Fibroblast of lung (primary cell): ENCODE measurements at regions not wholly inside any gene's neighbourhood (a gene's known extent, or its start where the extent isn't known, plus 50 kb on each side); places are given as distances from the start of the nearest gene placed in this dataset.

ENCODE experiments used
- DNase-seq, 2 donors: peaks; one replicate each; pipeline versions ENCODE4 v3.0.0 to v3.0.0-alpha.2; 2010; ENCODE audit warnings: low read depth in 2 of 2
- H2AFZ ChIP-seq: 2 replicates; pipeline ENCODE4 v1.5.1; 2012; ENCODE audit warnings: low read length, control low read depth, inconsistent platforms
- H3K27ac ChIP-seq: 2 replicates; pipeline ENCODE4 v1.5.1; 2011; ENCODE audit warnings: low read length, control low read depth; ENCODE audit not compliant: insufficient read depth
- H3K27me3 ChIP-seq: 2 replicates; pipeline ENCODE4 v1.5.1; 2011; ENCODE audit warnings: mild to moderate bottlenecking, low read length; ENCODE audit not compliant: control insufficient read depth, insufficient read depth
- H3K36me3 ChIP-seq: 2 replicates; pipeline ENCODE4 v1.5.1; 2011; ENCODE audit warnings: low read length; ENCODE audit not compliant: control insufficient read depth, insufficient read depth
- H3K4me1 ChIP-seq: 2 replicates; pipeline ENCODE4 v1.5.1; 2011; ENCODE audit warnings: low read length; ENCODE audit not compliant: control insufficient read depth, insufficient read depth; ENCODE audit errors: extremely low read depth
- H3K4me2 ChIP-seq: 2 replicates; pipeline ENCODE4 v1.5.1; 2011; ENCODE audit warnings: low read length, control low read depth; ENCODE audit not compliant: insufficient read depth; ENCODE audit errors: extremely low read depth
- H3K4me3 ChIP-seq, 4 experiments: fragments of 200-600 bp in 1 of 4; sonication (generic) in 1 of 4; replicated peaks in 1 of 4; 2 replicates each; pipeline ENCODE4 v1.5.1; 2011 to 2016; ENCODE audit warnings: low read length in 4 of 4, low read depth in 3 of 4, mild to moderate bottlenecking in 3 of 4, control low read depth in 2 of 4, inconsistent platforms in 1 of 4, mixed read lengths in 1 of 4; ENCODE audit not compliant: insufficient read depth in 1 of 4; ENCODE audit errors: control extremely low read depth in 1 of 4
- H3K79me2 ChIP-seq: 2 replicates; pipeline ENCODE4 v1.5.1; 2012; ENCODE audit warnings: mild to moderate bottlenecking, low read length, inconsistent platforms; ENCODE audit not compliant: control insufficient read depth, insufficient read depth
- H3K9ac ChIP-seq: 2 replicates; pipeline ENCODE4 v1.5.1; 2011; ENCODE audit warnings: mild to moderate bottlenecking, low read length, control low read depth; ENCODE audit not compliant: insufficient read depth
- H3K9me3 ChIP-seq: 2 replicates; pipeline ENCODE4 v1.5.1; 2012; ENCODE audit warnings: low read depth, low read length; ENCODE audit not compliant: control insufficient read depth, insufficient read depth
- H4K20me1 ChIP-seq: 2 replicates; pipeline ENCODE4 v1.5.1; 2011; ENCODE audit warnings: low read length; ENCODE audit not compliant: control insufficient read depth, insufficient read depth; ENCODE audit errors: extremely low read depth
- EZH2 ChIP-seq: IDR thresholded peaks from 2 replicates; pipeline ENCODE4 v1.5.1; 2012; ENCODE audit warnings: low read length, control low read depth, mild to moderate bottlenecking; ENCODE audit errors: missing control alignments
- TF ChIP-seq, protein P1 (sequence below), 2 donors: IDR thresholded peaks in 1 of 2; conservative IDR thresholded peaks in 1 of 2; 1 replicate in 1 of 2; 2 replicates in 1 of 2; pipeline ENCODE4 v1.5.1; 2011 to 2012; ENCODE audit warnings: low read length in 2 of 2, control low read depth in 1 of 2, inconsistent platforms in 1 of 2, low read depth in 1 of 2, mild to moderate bottlenecking in 1 of 2

DNA sequence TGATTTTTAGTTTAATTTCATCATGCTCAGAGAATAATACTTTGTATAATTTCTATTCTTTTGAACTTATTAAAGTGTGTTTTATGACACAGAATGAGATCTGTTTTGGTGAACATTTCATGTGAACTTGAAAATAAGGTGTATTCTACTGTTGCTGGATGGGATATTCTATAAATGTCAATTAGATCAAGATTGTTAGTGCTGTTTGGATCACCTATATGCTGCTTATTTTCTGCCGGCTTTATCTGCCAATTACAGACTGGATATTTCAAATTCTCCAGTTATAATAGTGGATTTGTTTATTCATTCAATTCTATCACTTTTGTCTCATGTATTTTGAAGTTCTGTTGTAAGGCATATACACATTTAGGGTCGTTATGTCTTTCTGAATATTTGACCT is 720.7 kb upstream of the RIOK2 start:
- H3K4me3 ChIP-seq, result no peak overlapping the region

DNA sequence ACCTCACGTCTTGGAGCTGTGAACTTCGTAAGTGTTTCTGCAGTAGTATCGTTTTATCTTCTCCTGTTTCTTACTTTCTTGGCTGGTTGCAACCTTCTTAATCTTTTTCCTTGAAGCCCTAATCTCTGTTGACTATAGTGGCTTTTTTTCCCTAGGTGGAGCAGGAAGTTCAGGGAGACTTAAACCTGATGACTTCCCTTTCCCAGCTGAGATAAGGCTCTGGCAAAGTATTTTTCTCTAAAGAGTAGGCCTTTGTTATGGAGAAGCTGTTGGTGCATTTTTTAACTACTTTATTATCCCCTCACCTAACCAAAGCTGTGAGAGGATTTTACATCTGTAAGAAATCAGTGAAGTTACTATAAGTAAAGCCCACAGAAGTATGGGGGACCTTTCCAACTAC is 723.1 kb upstream of the RIOK2 start:
- no peak for TF ChIP-seq EZH2
- TF ChIP-seq, protein P1, sequence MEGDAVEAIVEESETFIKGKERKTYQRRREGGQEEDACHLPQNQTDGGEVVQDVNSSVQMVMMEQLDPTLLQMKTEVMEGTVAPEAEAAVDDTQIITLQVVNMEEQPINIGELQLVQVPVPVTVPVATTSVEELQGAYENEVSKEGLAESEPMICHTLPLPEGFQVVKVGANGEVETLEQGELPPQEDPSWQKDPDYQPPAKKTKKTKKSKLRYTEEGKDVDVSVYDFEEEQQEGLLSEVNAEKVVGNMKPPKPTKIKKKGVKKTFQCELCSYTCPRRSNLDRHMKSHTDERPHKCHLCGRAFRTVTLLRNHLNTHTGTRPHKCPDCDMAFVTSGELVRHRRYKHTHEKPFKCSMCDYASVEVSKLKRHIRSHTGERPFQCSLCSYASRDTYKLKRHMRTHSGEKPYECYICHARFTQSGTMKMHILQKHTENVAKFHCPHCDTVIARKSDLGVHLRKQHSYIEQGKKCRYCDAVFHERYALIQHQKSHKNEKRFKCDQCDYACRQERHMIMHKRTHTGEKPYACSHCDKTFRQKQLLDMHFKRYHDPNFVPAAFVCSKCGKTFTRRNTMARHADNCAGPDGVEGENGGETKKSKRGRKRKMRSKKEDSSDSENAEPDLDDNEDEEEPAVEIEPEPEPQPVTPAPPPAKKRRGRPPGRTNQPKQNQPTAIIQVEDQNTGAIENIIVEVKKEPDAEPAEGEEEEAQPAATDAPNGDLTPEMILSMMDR (conservative IDR thresholded peaks at IDR 0.05 in 1 of 2, IDR thresholded peaks at IDR 0.05 in 1 of 2; ENCODE audit: low read depth in 1 of 2, low read length in 2 of 2), result no peak
- Histone ChIP-seq H3K9me3 (no peaks in the 10 kb centered on the region), H3K36me3 (no peaks in the 10 kb centered on the region), H2AFZ (no peak overlapping the region), H3K27ac (no peak overlapping the region), H3K4me1 (no peaks in the 10 kb centered on the region), H4K20me1 (no peaks in the 10 kb centered on the region), H3K27me3 (no peaks in the 10 kb centered on the region), H3K4me3 (no peak overlapping the region), H3K79me2 (no peaks in the 10 kb centered on the region), H3K9ac (no peak overlapping the region), H3K4me2 (no peak overlapping the region)
- no peak for DNase-seq

More for the DNA sequence above, 720.7 kb upstream of the RIOK2 start:
- H3K4me1 ChIP-seq, result no peaks in the 10 kb centered on the region
- no peaks in the 10 kb centered on the region for H3K36me3 ChIP-seq
- H3K4me2 ChIP-seq, result no peak overlapping the region
- DNase-seq, result no peak
- no peaks in the 10 kb centered on the region for H3K79me2 ChIP-seq
- no peak overlapping the region for H2AFZ ChIP-seq
- TF ChIP-seq, protein P1 (conservative IDR thresholded peaks at IDR 0.05 in 1 of 2, IDR thresholded peaks at IDR 0.05 in 1 of 2; ENCODE audit: low read depth in 1 of 2, low read length in 2 of 2), result no peak
- no peak for TF ChIP-seq EZH2
- no peaks in the 10 kb centered on the region for H3K27me3 ChIP-seq
- no peaks in the 10 kb centered on the region for H3K9me3 ChIP-seq
- H3K9ac ChIP-seq, result no peak overlapping the region
- no peak overlapping the region for H3K27ac ChIP-seq
- no peaks in the 10 kb centered on the region for H4K20me1 ChIP-seq

DNA sequence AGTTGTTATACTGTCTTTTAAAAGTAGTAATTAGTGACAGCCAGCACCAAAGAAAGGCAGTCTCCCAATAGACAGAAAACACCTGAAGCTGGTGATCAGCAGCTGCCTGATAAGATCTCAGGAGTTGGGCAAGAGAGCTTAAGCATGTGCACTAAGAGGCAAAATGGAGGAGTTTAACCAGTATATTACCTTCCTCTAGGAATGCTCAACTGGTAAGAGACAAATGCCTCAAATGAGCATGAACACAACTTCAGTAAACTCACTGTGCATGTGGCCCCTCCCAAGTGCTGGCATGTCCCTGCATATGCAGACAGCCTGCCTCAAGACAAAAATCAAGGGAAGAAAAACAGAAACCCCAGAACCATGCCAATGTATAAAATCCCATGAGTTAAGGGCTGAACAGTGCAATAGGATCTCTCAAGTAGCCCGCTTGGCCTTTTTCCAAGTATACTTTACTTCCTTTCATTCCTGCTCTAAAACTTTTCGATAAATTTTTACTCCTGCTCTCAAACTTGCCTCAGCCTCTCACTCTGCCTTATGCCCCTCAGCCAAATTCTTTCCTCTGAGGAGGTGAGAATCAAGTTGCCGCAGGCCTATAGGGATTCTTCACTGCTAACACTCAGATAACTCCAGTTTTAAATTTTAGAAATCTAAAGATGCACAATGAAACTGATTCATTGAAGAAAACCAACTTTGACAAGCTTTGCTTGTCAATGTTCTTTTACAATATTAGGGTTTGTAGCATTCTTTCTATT is 724.8 kb upstream of the RIOK2 start:
- Histone ChIP-seq H3K4me2 (no peak overlapping the region), H3K27ac (no peak overlapping the region), H3K27me3 (no peaks in the 10 kb centered on the region), H4K20me1 (no peaks in the 10 kb centered on the region), H3K79me2 (no peaks in the 10 kb centered on the region), H3K9ac (no peak overlapping the region), H3K36me3 (no peaks in the 10 kb centered on the region), H3K9me3 (no peaks in the 10 kb centered on the region), H3K4me1 (no peaks in the 10 kb centered on the region), H3K4me3 (no peak overlapping the region), H2AFZ (no peak overlapping the region)
- DNase-seq, result no peak
- TF ChIP-seq, protein P1 (conservative IDR thresholded peaks at IDR 0.05 in 1 of 2, IDR thresholded peaks at IDR 0.05 in 1 of 2; ENCODE audit: low read depth in 1 of 2, low read length in 2 of 2), result no peak
- TF ChIP-seq EZH2, result no peak
